OCI-LY3 (cell line): ENCODE measurements at regions not wholly inside any gene's neighbourhood (a gene's known extent, or its start where the extent isn't known, plus 50 kb on each side); places are given as distances from the start of the nearest gene placed in this dataset.

Source experiments
- H2AFZ ChIP-seq: fragments of 200-600, 300-600 bp; shearing (Covaris generic); 2 replicates; pipeline ENCODE4 v1.6.0; 2014; ENCODE audit warnings: antibody characterized with exemption, low read depth, low read length
- H3K27ac ChIP-seq: fragments of 200-600, 300-600 bp; sonication (generic); 2 replicates; pipeline ENCODE4 v1.5.1; 2014; ENCODE audit warnings: mild to moderate bottlenecking, low read length, moderate library complexity, mixed read lengths
- H3K27me3 ChIP-seq: fragments of 200-600, 300-600 bp; sonication (generic); 2 replicates; pipeline ENCODE4 v1.6.1; 2014; ENCODE audit warnings: low read depth, low read length, mixed read lengths
- H3K36me3 ChIP-seq: fragments of 200-600, 300-600 bp; sonication (generic); replicated peaks from 2 replicates; pipeline ENCODE3; 2014; ENCODE audit warnings: low read depth, low read length, mixed read lengths
- H3K4me1 ChIP-seq: fragments of 300-600, 200-600 bp; sonication (generic); 2 replicates; pipeline ENCODE4 v1.6.1; 2014; ENCODE audit warnings: low read length, mixed read lengths
- H3K4me2 ChIP-seq: fragments of 200-600, 300-600 bp; sonication (generic); 2 replicates; pipeline ENCODE4 v1.6.1; 2014; ENCODE audit warnings: low read length, mixed read lengths
- H3K4me3 ChIP-seq: fragments of 300-600, 200-600 bp; sonication (generic); 2 replicates; pipeline ENCODE4 v1.5.1; 2014; ENCODE audit warnings: antibody characterized with exemption, mild to moderate bottlenecking, low read length, moderate library complexity
- H3K79me2 ChIP-seq: fragments of 300-600, 200-600 bp; shearing (Covaris generic); 2 replicates; pipeline ENCODE4 v1.6.1; 2014; ENCODE audit warnings: mild to moderate bottlenecking, low read length, mixed read lengths
- H3K9ac ChIP-seq: fragments of 300-600, 200-600 bp; shearing (Covaris generic); 2 replicates; pipeline ENCODE4 v1.6.0; 2014; ENCODE audit warnings: mild to moderate bottlenecking, low read length, moderate library complexity
- H3K9me3 ChIP-seq: fragments of 200-600, 300-600 bp; shearing (Covaris generic); 2 replicates; pipeline ENCODE4 v1.6.1; 2014; ENCODE audit warnings: low read length, mixed read lengths; ENCODE audit not compliant: insufficient read depth
- H4K20me1 ChIP-seq: fragments of 200-600, 300-600 bp; sonication (generic); 2 replicates; pipeline ENCODE4 v1.6.1; 2016; ENCODE audit warnings: low read length, mixed read lengths; ENCODE audit not compliant: insufficient read depth
- EZH2phosphoT487 ChIP-seq: fragments of 200-600 bp; shearing (Covaris generic); IDR thresholded peaks from 2 replicates; pipeline ENCODE4 v1.6.1; 2018; ENCODE audit warnings: antibody characterized with exemption, mixed run types, low read depth
- TF ChIP-seq, protein P1 (sequence below): fragments of 200-600, 300-600 bp; sonication (generic); IDR thresholded peaks from 2 replicates; pipeline ENCODE4 v1.5.1; 2014; ENCODE audit warnings: antibody characterized with exemption, low read length, low read depth

DNA sequence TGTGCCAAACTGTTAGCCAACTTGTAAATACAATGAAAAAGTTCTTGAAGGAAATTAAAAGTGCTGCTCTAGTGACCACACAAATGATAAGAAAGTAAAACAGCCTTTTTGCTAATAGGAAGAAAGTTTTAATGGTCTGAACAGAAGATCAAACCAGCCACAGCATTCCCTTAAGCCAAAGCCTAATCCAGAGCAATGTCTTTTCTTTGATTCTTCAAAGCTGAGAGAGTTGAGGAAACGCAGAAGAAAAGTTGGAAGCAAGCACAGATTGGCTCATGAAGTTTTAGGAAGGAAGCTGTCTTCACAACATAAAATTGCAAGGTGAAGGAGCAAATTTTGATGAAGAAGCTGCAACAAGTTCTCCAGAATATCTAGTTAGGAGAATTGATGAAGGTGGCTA, 213.8 kb downstream of the ATXN7L3B start:
- no peaks in the 10 kb centered on the region for H3K4me1 ChIP-seq
- H3K9ac ChIP-seq, result no peak overlapping the region
- no peaks in the 10 kb centered on the region for H4K20me1 ChIP-seq
- H3K27ac ChIP-seq, result no peak overlapping the region
- H3K36me3 ChIP-seq, result no peaks in the 10 kb centered on the region
- TF ChIP-seq, protein P1, sequence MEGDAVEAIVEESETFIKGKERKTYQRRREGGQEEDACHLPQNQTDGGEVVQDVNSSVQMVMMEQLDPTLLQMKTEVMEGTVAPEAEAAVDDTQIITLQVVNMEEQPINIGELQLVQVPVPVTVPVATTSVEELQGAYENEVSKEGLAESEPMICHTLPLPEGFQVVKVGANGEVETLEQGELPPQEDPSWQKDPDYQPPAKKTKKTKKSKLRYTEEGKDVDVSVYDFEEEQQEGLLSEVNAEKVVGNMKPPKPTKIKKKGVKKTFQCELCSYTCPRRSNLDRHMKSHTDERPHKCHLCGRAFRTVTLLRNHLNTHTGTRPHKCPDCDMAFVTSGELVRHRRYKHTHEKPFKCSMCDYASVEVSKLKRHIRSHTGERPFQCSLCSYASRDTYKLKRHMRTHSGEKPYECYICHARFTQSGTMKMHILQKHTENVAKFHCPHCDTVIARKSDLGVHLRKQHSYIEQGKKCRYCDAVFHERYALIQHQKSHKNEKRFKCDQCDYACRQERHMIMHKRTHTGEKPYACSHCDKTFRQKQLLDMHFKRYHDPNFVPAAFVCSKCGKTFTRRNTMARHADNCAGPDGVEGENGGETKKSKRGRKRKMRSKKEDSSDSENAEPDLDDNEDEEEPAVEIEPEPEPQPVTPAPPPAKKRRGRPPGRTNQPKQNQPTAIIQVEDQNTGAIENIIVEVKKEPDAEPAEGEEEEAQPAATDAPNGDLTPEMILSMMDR, result no peak
- TF ChIP-seq EZH2phosphoT487, result no peak
- no peak overlapping the region for H3K4me2 ChIP-seq
- H3K79me2 ChIP-seq, result no peaks in the 10 kb centered on the region
- no peaks in the 10 kb centered on the region for H3K9me3 ChIP-seq
- H3K27me3 ChIP-seq, result no peaks in the 10 kb centered on the region
- no peak overlapping the region for H3K4me3 ChIP-seq
- H2AFZ ChIP-seq, result no peak overlapping the region

DNA sequence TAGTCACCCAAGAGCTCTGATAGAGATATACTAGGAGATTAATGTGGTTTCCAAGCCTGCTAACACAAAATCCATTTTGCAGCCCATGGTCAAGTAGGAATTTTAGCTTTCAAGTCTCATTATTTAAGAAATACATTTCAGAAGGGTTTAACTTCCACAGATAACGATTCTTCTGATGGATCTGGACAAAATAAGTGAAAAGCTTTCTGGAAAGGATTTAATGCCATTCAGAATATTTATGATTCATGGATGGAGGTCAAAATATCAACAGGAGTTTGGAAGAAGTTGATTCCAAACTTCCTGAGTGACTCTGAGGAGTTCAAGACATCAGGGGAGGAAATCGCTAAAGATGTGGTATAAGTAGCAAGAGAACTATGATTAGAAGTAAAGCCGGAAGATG, 214.6 kb downstream of the ATXN7L3B start:
- no peak for TF ChIP-seq EZH2phosphoT487
- TF ChIP-seq, protein P1, result no peak
- Histone ChIP-seq H3K27ac (no peak overlapping the region), H3K4me2 (no peak overlapping the region), H2AFZ (no peak overlapping the region), H3K27me3 (no peaks in the 10 kb centered on the region), H4K20me1 (no peaks in the 10 kb centered on the region), H3K36me3 (no peaks in the 10 kb centered on the region), H3K9me3 (no peaks in the 10 kb centered on the region), H3K79me2 (no peaks in the 10 kb centered on the region), H3K9ac (no peak overlapping the region), H3K4me1 (no peaks in the 10 kb centered on the region), H3K4me3 (no peak overlapping the region)

DNA sequence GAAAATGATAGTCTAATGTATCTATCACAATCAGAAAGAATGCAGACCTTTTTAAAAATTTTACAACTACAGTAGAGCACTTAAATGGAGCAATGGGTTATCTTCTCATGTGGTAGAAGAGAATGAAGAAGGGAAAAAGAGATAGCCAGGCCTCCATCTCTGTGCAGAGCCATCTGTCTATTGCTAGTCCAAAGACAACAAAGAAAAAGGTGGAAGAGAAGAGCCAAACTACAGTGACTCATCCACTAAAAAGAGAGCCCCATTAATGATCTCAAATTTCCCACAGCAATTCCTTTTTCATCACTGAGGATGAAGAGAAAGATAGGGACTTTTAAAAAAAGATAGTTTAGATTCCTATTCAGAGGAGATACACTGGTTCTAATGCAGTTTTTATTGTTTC, 232.9 kb downstream of the ATXN7L3B start:
- Histone ChIP-seq H3K27me3 (no peaks in the 10 kb centered on the region), H4K20me1 (no peaks in the 10 kb centered on the region), H3K4me1 (no peaks in the 10 kb centered on the region), H3K36me3 (no peaks in the 10 kb centered on the region), H3K27ac (no peak overlapping the region), H3K9me3 (no peaks in the 10 kb centered on the region), H3K4me3 (no peak overlapping the region), H3K4me2 (no peak overlapping the region), H3K79me2 (no peaks in the 10 kb centered on the region), H3K9ac (no peak overlapping the region), H2AFZ (no peak overlapping the region)
- no peak for TF ChIP-seq EZH2phosphoT487
- TF ChIP-seq, protein P1, result no peak

DNA sequence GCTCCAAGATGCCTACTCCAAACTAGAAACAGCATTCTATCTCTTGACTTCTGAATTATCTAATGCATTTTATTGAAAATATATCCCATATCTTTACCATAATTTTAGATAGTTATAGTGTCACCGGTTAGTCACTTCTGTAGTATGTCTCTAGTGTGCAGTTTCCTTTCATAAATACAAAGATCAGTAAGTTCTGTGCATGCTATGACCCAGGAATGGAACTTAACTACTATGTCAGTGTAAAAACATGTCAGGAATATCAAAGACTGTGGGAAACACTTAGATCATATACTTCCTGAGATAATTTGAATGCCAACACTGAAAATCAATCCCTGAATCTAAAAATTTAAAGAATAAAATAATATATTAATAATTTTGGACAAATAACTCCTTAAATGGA, 237.6 kb downstream of the ATXN7L3B start:
- Histone ChIP-seq H4K20me1 (no peaks in the 10 kb centered on the region), H3K36me3 (no peaks in the 10 kb centered on the region), H3K4me1 (no peaks in the 10 kb centered on the region), H2AFZ (no peak overlapping the region), H3K79me2 (no peaks in the 10 kb centered on the region), H3K4me2 (no peak overlapping the region), H3K27me3 (no peaks in the 10 kb centered on the region), H3K4me3 (no peak overlapping the region), H3K27ac (no peak overlapping the region), H3K9ac (no peak overlapping the region), H3K9me3 (no peaks in the 10 kb centered on the region)
- no peak for TF ChIP-seq EZH2phosphoT487
- TF ChIP-seq, protein P1, result no peak
